ENCODE measurements at regions not wholly inside any gene's neighbourhood (a gene's known extent, or its start where the extent isn't known, plus 50 kb on each side); places are given as distances from the start of the nearest gene placed in this dataset.
"Not testable (repeated sequence)": the region's sequence is repeated elsewhere in the genome, so short reads cannot be mapped to it uniquely, and the experiment has no call there.

- intact Hi-C loops (cut with micrococcal nuclease), result no loop called here
Measured at GRCh38 chr7:131688738-131689661, 132.6 kb upstream of the PODXL start.

GRCh38 chr7:131687296-131687695 lies 130.9 kb upstream of the PODXL start:
- intact Hi-C loops (cut with micrococcal nuclease), result no loop called here

DNA sequence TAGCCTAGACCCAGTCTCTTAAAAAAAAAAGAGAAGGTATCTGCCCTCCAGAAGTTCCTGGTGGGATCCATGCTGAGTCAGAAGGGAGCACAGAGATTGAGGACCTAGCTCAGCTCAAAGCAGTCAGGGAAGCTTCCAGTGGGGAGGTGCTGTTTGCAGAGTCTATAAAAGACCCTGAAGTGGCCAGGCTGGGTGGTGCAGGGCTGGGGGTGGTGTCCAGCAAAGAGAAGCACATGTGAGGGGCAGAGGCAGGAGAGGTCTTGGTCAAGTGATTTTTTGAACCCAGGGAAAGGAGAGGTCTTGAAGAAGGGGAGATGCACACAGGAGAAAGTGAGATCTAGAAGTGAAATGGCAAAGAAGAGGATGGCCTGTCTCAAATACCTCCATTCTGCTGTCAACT lies 130.4 kb upstream of the PODXL start:
- intact Hi-C loops (cut with micrococcal nuclease), result no loop called here

DNA sequence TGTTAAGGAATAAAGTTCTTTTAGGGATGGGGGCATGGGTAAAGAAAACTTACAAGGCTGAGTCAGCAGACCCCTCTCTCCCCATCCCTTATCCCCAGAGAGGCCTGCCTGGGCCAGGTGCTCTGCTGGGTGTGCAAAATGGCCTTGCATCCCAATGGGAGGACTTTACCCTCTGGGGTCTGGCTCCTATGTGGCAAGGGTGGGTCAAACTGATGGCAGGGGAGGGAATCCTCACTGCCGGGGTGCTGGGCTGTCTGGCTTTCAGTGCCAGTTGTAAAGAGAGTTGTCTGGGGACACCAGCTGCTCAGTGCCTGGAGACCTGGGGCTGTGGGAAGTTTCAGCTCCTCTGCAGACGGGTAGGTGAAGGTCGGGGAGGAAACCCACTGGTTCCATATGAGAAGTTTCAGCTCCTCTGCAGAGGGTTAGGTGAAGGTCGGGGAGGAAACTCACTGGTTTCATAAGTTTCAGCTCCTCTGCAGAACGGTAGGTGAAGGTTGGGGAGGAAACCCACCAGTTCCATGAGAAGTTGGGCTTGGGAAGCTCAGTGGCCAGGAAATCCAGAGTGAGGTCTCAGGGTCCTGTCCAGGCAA lies 127.2 kb upstream of the PODXL start:
- intact Hi-C loops (cut with micrococcal nuclease), result no loop called here

GRCh38 chr7:131681961-131682360 lies 125.5 kb upstream of the PODXL start:
- intact Hi-C loops (cut with micrococcal nuclease), result no loop called here

DNA sequence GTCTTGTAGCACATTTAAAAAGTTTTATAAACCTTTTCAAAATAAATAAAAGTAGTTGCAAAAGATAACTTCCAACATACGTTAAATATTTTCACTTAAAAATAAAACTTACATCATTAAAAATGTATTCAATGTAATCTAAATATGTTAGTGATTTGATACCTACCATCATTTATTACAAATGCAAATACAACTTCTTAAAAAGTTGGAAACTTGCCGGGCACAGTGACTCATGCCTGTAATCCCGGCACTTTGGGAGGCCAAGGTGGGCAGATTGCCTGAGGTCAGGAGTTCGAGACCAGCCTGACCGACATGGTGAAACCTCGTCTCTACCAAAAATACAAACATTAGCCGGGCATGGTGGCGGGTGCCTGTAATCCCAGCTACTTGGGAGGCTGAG lies 122.6 kb upstream of the PODXL start:
- intact Hi-C loops (cut with micrococcal nuclease), result not testable (repeated sequence)

GRCh38 chr7:131676850-131677249 lies 120.4 kb upstream of the PODXL start:
- intact Hi-C loops (cut with micrococcal nuclease), result not testable (repeated sequence)

- intact Hi-C loops (cut with micrococcal nuclease), result no loop called here
Measured at GRCh38 chr7:131674131-131674530, 117.7 kb upstream of the PODXL start.

GRCh38 chr7:131673576-131673975 lies 117.1 kb upstream of the PODXL start:
- intact Hi-C loops (cut with micrococcal nuclease), result no loop called here

- intact Hi-C loops (cut with micrococcal nuclease), result no loop called here
Measured at GRCh38 chr7:131670406-131670805, 114.0 kb upstream of the PODXL start.

- intact Hi-C loops (cut with micrococcal nuclease), result no loop called here
Measured at GRCh38 chr7:131667699-131668098, 111.3 kb upstream of the PODXL start.

DNA sequence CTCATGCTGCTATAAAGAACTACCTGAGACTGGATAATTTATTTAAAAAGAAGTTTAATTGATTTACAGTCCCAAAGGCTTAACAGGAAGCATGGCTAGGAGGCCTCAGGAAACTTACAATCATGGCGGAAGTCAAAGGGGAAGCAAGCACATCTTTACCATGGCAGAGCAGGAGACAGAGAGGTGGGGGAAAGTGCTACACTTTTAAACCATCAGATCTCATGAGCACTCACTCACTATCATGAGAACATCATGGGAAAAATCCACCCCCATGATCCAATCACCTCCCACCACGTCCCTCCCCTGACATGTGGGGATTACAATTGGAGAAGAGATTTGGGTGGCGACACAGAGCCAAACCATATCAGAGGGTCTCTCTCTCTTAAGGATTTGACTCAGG lies 108.6 kb upstream of the PODXL start:
- intact Hi-C loops (cut with micrococcal nuclease), result no loop called here

GRCh38 chr7:131664570-131664969 lies 108.1 kb upstream of the PODXL start:
- intact Hi-C loops (cut with micrococcal nuclease), result no loop called here

DNA sequence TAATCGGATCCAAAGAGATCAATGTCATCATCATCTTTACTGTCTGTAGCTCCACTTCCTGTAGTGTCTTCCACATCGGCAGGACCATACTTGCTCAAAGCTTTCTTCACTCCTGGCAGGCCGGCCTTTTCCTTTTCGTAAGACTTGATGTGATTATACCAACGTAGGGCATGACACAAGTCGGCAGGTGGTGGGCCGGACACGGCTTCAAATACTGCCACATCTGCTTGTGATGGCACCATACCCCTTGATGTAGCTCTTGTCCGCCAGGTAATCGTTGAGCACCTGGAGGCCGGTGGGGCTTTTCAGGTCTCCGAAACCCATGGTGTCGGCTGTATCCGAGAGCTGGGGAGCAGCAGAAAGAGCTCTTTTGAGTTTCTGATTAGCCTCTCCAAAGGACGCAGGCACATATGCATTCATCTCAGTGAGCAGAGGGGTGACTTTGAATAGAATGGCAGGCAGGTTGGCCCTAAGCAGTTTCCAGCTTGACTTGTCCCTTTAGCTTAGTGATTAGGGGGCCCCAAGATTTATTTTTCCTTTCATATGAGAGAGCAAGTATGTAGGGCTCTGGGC lies 106.0 kb upstream of the PODXL start:
- intact Hi-C loops (cut with micrococcal nuclease), result not testable (repeated sequence)

GRCh38 chr7:131657881-131658280 lies 101.5 kb upstream of the PODXL start:
- intact Hi-C loops (cut with micrococcal nuclease), result no loop called here

GRCh38 chr7:131656980-131657723 lies 100.7 kb upstream of the PODXL start:
- intact Hi-C loops (cut with micrococcal nuclease), result no loop called here

GRCh38 chr7:131655866-131656265 lies 99.4 kb upstream of the PODXL start:
- intact Hi-C loops (cut with micrococcal nuclease), result loop anchor here (2.0 kb wide), 1 partner anchor 109 kb away; no protein-coding TSS in a partner anchor

DNA sequence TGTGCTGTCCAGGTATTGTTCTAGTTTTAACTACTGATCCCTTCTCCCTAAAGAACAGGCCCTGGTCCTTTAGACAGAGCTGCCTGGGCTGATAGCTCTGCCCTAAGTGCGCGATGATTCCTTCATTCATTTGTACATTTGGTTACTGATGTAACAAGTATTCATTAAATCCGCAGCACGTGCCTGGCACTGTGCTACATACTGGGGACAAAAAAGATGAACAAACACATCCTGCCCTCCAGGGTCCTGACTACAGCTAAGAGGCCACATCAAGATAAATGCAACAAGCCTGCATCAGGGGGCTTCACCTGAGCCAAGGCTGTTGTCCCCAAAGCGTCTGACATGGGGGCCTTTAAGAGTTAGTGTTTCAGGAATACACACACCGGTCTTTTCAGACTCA lies 99.0 kb upstream of the PODXL start:
- intact Hi-C loops (cut with micrococcal nuclease), result loop anchor here (2.0 kb wide), 1 partner anchor 109 kb away; no protein-coding TSS in a partner anchor

- intact Hi-C loops (cut with micrococcal nuclease), result loop anchor here (1.0 to 5.0 kb wide), 3 partner anchors 47 to 146 kb away; no protein-coding TSS in a partner anchor
Measured at GRCh38 chr7:131654668-131655326, 98.4 kb upstream of the PODXL start.

- intact Hi-C loops (cut with micrococcal nuclease), result loop anchor here (1.0 to 5.0 kb wide), 3 partner anchors 47 to 146 kb away; no protein-coding TSS in a partner anchor
Measured at GRCh38 chr7:131654249-131654558, 97.8 kb upstream of the PODXL start.

Measured in T-helper 2 cell treated with Interferon-gamma antibody and Interleukin-4, amounts not matched to agents 100 ng/mL and 5 ng/mL, for 36 hours (primary cell).